A549 (cell line): ENCODE measurements at regions not wholly inside any gene's neighbourhood (a gene's known extent, or its start where the extent isn't known, plus 50 kb on each side); places are given as distances from the start of the nearest gene placed in this dataset.

Source experiments
- ATOH8 ChIP-seq: fragments of 250-450 bp; sonication (Bioruptor Pico); IDR thresholded peaks from 2 replicates; pipeline ENCODE4 v1.5.0; 2020; ENCODE audit warnings: low read depth, mild to moderate bottlenecking, moderate library complexity
- CTCF ChIP-seq: fragments of >200 bp; sonication (Bioruptor Twin); formaldehyde crosslinking; IDR thresholded peaks from 3 replicates; pipeline ENCODE4 v1.5.1; 2016
- E2F6 ChIP-seq: IDR thresholded peaks from 2 replicates; pipeline ENCODE4 v1.6.1; 2012; ENCODE audit warnings: low read depth, borderline replicate concordance
- HMGXB4 ChIP-seq: fragments of 250-450 bp; sonication (Bioruptor Pico); IDR thresholded peaks from 2 replicates; pipeline ENCODE4 v1.5.0; 2021; ENCODE audit warnings: mild to moderate bottlenecking, moderate library complexity, borderline replicate concordance
- JUN ChIP-seq, 2 experiments: fragments of >200 bp; sonication (Bioruptor Twin); formaldehyde crosslinking; IDR thresholded peaks; 2 replicates in 1 of 2; 3 replicates in 1 of 2; pipeline ENCODE4 v1.6.1; 2016 to 2017
- JUNB ChIP-seq: fragments of >200 bp; sonication (Bioruptor Twin); formaldehyde crosslinking; IDR thresholded peaks from 2 replicates; pipeline ENCODE4 v1.6.1; 2016
- MAX ChIP-seq: IDR thresholded peaks from 2 replicates; pipeline ENCODE4 v1.6.1; 2012
- POLR2A ChIP-seq: IDR thresholded peaks from 2 replicates; pipeline ENCODE4 v1.6.1; 2012; ENCODE audit warnings: mild to moderate bottlenecking, low read length
- ZFP36 ChIP-seq: fragments of 450-650 bp; IDR thresholded peaks from 2 replicates; pipeline ENCODE4 v1.6.1; 2014; ENCODE audit warnings: borderline replicate concordance; ENCODE audit not compliant: partially characterized antibody

- TF ChIP-seq CTCF (no peak), E2F6 (no peak), ZFP36 (no peak), HMGXB4 (CRISPR knock-in tag) (no peak), POLR2A (no peak), JUNB (no peak), JUN (IDR thresholded peaks at IDR 0.05) (no peak), MAX (no peak), ATOH8 (CRISPR knock-in tag) (no peak)
These were observed 255.7 kb downstream of the CTTN start for GRCh38 chr11:70654016-70654415.
